ENCODE measurements at regions not wholly inside any gene's neighbourhood (a gene's known extent, or its start where the extent isn't known, plus 50 kb on each side); places are given as distances from the start of the nearest gene placed in this dataset.

DNA sequence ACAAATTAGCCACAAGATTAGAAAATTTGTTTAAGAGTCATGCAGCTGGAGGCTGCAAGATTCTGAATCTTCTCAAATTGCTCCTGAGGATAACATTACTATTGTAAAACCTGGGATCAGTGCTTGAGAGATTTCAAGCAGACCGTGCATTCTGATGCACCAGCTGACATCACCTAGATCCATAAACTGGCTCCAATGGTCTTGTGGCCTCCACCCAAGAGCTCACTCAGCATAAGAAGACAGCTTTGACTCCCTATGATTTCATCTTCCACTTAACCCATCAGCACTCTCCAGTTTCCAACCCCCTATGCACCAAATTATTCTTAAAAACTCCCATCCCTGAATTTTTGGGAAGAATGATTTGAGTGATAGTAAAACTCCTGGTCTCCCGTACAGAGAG lies 1007.9 kb upstream of the TENM4 start:
- no peak for TF ChIP-seq EZH2 (IDR thresholded peaks at IDR 0.05; ENCODE audit: borderline replicate concordance, low read depth, low read length, severe bottlenecking)
- TF ChIP-seq POLR2A (IDR thresholded peaks at IDR 0.05; ENCODE audit: low read depth, low read length): no peak
- TF ChIP-seq, protein P1, sequence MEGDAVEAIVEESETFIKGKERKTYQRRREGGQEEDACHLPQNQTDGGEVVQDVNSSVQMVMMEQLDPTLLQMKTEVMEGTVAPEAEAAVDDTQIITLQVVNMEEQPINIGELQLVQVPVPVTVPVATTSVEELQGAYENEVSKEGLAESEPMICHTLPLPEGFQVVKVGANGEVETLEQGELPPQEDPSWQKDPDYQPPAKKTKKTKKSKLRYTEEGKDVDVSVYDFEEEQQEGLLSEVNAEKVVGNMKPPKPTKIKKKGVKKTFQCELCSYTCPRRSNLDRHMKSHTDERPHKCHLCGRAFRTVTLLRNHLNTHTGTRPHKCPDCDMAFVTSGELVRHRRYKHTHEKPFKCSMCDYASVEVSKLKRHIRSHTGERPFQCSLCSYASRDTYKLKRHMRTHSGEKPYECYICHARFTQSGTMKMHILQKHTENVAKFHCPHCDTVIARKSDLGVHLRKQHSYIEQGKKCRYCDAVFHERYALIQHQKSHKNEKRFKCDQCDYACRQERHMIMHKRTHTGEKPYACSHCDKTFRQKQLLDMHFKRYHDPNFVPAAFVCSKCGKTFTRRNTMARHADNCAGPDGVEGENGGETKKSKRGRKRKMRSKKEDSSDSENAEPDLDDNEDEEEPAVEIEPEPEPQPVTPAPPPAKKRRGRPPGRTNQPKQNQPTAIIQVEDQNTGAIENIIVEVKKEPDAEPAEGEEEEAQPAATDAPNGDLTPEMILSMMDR (IDR thresholded peaks at IDR 0.05; ENCODE audit: extremely low read depth in 1 of 2, insufficient read depth in 1 of 2, low read depth in 1 of 2, low read length in 2 of 2): no peak
- TF ChIP-seq GATA2 (IDR thresholded peaks at IDR 0.05; ENCODE audit: insufficient read depth, insufficient read length, low read depth, low read length): no peak
